Erythroblast (primary cell): ENCODE measurements at regions not wholly inside any gene's neighbourhood (a gene's known extent, or its start where the extent isn't known, plus 50 kb on each side); places are given as distances from the start of the nearest gene placed in this dataset.

Experiments
- GATA1 ChIP-seq: IDR thresholded peaks from 2 replicates; pipeline ENCODE4 v1.6.1; 2011; ENCODE audit warnings: low read depth, mild to moderate bottlenecking, control low read depth, low read length, moderate library complexity
- POLR2A ChIP-seq: IDR thresholded peaks from 2 replicates; pipeline ENCODE4 v1.6.1; 2011; ENCODE audit warnings: mild to moderate bottlenecking, low read length

DNA sequence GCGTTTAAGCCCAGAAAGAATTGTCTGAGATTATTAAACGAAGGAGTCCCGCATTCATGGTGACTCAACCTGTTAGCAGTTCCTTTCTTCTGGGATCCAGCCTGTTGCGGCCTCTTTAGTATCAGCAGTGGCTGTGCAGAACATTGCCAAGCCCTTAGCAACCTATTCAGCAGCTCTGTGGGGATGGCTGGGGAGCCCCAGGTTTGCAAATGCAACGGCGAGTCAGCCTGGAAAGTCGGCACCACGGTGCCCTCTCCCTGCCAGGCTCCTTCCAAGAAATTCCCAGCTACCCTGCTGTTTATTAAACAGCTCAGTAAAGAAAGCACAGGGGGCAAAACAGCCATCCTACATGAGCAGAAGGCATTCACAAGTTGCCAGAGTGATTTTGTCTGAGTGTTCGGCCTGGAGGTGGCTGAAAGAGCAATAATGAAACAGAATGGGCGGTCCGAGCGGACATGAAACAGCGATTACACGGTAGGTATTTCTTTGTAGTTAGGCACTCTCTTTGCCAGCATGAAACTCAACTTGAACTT, 198.3 kb downstream of the BAMBI start:
- TF ChIP-seq POLR2A (no peak), GATA1 (no peak)
